Calu3 (cell line): ENCODE measurements at regions not wholly inside any gene's neighbourhood (a gene's known extent, or its start where the extent isn't known, plus 50 kb on each side); places are given as distances from the start of the nearest gene placed in this dataset.

Source experiments
- BruUV-seq: library from RNA; stranded (reverse); fragments of 400-500 nt; replicated peaks from 2 replicates; lab custom pipeline; 2021; lab: Mats Ljungman, UMichigan
- CTCF ChIA-PET: fragments of 300-600 bp; sonication (Branson Sonifier 250); formaldehyde crosslinking; loops from one replicate; lab custom pipeline; 2022; ENCODE audit warnings: antibody characterized with exemption; lab: Charles Lee
- DNase-seq: peaks from one replicate; pipeline ENCODE4 v3.0.0; 2022
- H3K27ac Mint-ChIP-seq: one replicate; pipeline ENCODE4 v1.8.0; 2022; ENCODE audit warnings: mixed read lengths; ENCODE audit not compliant: unreplicated experiment
- H3K27me3 Mint-ChIP-seq: one replicate; pipeline ENCODE4 v1.8.0; 2022; ENCODE audit warnings: mixed read lengths; ENCODE audit not compliant: unreplicated experiment
- H3K36me3 Mint-ChIP-seq: one replicate; pipeline ENCODE4 v1.8.0; 2022; ENCODE audit warnings: mild to moderate bottlenecking, moderate library complexity, mixed read lengths; ENCODE audit not compliant: insufficient read depth, unreplicated experiment
- H3K4me1 Mint-ChIP-seq: one replicate; pipeline ENCODE4 v1.8.0; 2022; ENCODE audit warnings: mild to moderate bottlenecking, low read depth, mixed read lengths; ENCODE audit not compliant: unreplicated experiment
- H3K4me3 Mint-ChIP-seq: one replicate; pipeline ENCODE4 v1.8.0; 2022; ENCODE audit warnings: mild to moderate bottlenecking, low read depth, moderate library complexity, mixed read lengths; ENCODE audit not compliant: unreplicated experiment
- H3K9me3 Mint-ChIP-seq: one replicate; pipeline ENCODE4 v1.8.0; 2022; ENCODE audit warnings: low read depth, mixed read lengths; ENCODE audit not compliant: unreplicated experiment
- intact Hi-C: fragments of 100-400 bp; cut with micrococcal nuclease; formaldehyde crosslinking; loops from one replicate; pipeline ENCODE4 v1.10.0; 2022; ENCODE audit not compliant: unreplicated experiment
- TF ChIP-seq, protein P1 (sequence below): fragments of 200-600 bp; IDR thresholded peaks from one replicate; pipeline ENCODE4 v1.8.0; 2022; ENCODE audit warnings: antibody characterized with exemption; ENCODE audit not compliant: unreplicated experiment

DNA sequence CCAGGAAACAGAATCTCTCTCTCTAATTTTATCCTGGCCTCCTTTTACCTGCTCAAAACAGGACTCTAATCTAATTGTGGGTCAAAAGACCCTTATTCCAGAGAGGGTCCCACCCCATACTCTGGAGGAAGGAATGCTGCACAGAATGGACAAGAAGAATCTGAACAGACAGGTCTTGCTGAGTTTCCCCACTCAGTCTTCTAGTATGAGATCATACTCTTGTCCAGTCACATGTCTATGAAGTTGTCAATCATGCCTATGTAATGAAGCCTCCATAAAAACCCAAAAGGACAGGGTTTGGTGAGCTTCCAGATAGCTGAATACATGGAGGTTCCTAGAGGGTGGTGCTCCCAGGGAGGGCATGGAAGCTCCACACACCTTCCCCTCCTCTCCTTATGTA is 123.9 kb upstream of the FER start:
- no TSS peak for BruUV-seq
- H3K27ac Mint-ChIP-seq: no peak overlapping the region
- H3K36me3 Mint-ChIP-seq: no peaks in the 10 kb centered on the region
- H3K27me3 Mint-ChIP-seq: no peaks in the 10 kb centered on the region
- H3K4me3 Mint-ChIP-seq: no peak overlapping the region
- H3K4me1 Mint-ChIP-seq: peaks cover 13% of the 10 kb centered on the region
- intact Hi-C loops: loop anchor here (2.0 kb wide), 1 partner anchor 99 kb away; no protein-coding TSS in a partner anchor
- DNase-seq: no peak
- CTCF ChIA-PET: interaction anchor here (0.8 kb wide), 1 partner anchor 9 kb away, joined by 3 read pairs; no protein-coding TSS in a partner anchor
- H3K9me3 Mint-ChIP-seq: peaks cover 1% of the 10 kb centered on the region
- TF ChIP-seq, protein P1, sequence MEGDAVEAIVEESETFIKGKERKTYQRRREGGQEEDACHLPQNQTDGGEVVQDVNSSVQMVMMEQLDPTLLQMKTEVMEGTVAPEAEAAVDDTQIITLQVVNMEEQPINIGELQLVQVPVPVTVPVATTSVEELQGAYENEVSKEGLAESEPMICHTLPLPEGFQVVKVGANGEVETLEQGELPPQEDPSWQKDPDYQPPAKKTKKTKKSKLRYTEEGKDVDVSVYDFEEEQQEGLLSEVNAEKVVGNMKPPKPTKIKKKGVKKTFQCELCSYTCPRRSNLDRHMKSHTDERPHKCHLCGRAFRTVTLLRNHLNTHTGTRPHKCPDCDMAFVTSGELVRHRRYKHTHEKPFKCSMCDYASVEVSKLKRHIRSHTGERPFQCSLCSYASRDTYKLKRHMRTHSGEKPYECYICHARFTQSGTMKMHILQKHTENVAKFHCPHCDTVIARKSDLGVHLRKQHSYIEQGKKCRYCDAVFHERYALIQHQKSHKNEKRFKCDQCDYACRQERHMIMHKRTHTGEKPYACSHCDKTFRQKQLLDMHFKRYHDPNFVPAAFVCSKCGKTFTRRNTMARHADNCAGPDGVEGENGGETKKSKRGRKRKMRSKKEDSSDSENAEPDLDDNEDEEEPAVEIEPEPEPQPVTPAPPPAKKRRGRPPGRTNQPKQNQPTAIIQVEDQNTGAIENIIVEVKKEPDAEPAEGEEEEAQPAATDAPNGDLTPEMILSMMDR: no peak

DNA sequence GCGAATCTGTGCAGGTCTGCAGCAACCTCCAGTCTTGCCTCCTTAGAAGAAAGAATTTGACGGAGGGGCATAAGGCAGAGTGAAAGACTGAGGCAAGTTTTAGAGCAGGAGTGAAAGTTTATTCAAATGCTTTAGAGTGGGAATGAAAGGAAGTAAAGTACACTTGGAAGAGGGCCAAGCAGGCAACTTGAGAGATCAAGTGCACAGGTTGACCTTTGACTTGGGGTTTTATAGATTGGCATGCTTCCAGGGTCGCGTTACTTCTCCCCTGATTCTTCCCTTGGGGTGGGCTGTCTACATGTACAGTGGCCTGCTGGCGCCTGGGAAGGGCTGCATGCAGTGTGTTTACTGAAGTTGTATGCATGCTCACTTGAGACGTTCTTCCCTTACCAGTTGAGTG is 127.2 kb upstream of the FER start:
- CTCF ChIA-PET: no interaction called here
- no peak overlapping the region for H3K4me3 Mint-ChIP-seq
- TF ChIP-seq, protein P1: no peak
- no peaks in the 10 kb centered on the region for H3K27me3 Mint-ChIP-seq
- H3K27ac Mint-ChIP-seq: no peak overlapping the region
- no TSS peak for BruUV-seq
- H3K9me3 Mint-ChIP-seq: peaks cover 2% of the 10 kb centered on the region
- no peaks in the 10 kb centered on the region for H3K36me3 Mint-ChIP-seq
- intact Hi-C loops: no loop called here
- no peak for DNase-seq
- H3K4me1 Mint-ChIP-seq: peaks cover 13% of the 10 kb centered on the region

DNA sequence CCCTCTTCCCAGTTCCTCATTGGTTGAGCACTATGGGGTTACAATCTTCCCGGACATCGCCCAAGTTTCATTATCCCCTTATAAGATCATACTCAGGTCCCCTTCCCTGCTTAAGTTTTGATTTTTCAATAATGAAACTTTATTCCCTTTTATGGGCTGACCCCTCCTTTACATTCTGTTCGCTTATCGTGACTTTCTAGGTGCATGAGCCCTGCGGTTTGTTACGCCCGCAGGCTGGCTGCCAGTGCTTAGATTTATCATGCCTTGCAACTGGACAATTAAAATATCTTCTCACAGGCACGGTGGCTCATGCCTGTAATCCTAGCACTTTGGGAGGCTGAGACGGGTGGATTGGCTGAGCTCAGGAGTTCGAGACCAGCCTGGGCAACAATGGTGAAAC is 127.9 kb upstream of the FER start:
- CTCF ChIA-PET: no interaction called here
- Mint-ChIP-seq H3K4me3 (no peak overlapping the region), H3K27me3 (no peaks in the 10 kb centered on the region), H3K27ac (no peak overlapping the region), H3K36me3 (no peaks in the 10 kb centered on the region), H3K9me3 (peaks cover 2% of the 10 kb centered on the region), H3K4me1 (peaks cover 13% of the 10 kb centered on the region)
- intact Hi-C loops: no loop called here
- TF ChIP-seq, protein P1: no peak
- DNase-seq: no peak
- no TSS peak for BruUV-seq

DNA sequence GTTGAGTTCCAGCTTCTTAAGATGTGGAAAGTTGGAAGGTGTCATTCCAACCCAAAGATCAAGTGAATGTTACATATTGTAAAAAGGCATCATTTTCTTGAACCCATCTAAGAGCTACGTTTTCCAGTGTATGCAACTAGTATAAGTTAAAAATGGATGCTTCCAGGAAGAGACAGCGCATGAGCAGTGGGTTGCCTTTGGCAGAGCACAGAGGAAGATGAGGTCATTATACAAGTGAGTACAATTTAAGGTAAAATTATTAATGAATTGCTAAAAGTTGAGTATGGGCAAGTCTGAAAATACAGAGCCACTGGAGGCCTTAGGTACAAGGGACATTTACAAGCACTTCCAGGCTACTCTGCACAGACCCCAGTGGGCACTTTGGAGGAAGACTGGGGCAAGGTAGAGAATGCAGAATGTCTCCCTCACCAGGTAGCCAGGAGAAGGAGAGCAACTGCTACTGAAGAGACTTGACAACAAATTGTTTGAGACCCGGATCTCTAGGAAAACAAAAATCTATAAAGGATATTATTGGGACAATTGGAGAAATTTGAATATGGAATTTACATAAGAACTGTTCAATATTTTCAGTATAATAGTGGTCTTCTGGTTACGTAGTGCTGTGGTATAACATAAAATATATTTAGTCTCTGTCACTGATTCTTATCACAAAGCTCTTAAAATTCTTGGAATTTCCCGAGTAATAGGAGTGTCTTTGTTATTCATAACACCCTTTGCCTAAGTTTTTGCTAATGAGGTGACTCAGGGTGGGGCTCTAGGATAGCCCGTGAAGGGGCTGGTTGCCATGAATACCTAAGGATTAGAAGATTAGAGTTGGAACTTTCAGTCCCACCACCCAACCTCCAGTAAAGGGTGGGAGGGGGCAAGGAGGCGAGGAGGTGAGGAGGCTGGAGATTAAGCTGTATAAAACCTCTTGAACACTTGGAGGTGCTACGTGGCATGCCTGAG is 129.9 kb upstream of the FER start:
- Mint-ChIP-seq H3K4me3 (no peak overlapping the region), H3K4me1 (peaks cover 13% of the 10 kb centered on the region), H3K36me3 (no peaks in the 10 kb centered on the region), H3K27ac (no peak overlapping the region), H3K27me3 (no peaks in the 10 kb centered on the region), H3K9me3 (peaks cover 5% of the 10 kb centered on the region)
- intact Hi-C loops: no loop called here
- CTCF ChIA-PET: no interaction called here
- TF ChIP-seq, protein P1: no peak
- DNase-seq: no peak
- no TSS peak for BruUV-seq
